Upper lobe of left lung (tissue), 4 donors: ENCODE measurements at regions not wholly inside any gene's neighbourhood (a gene's known extent, or its start where the extent isn't known, plus 50 kb on each side); places are given as distances from the start of the nearest gene placed in this dataset.

Source experiments
- EP300 ChIP-seq, 4 donors: sonication (generic); formaldehyde crosslinking; IDR thresholded peaks; one replicate each; pipeline ENCODE4 v1.5.1; 2017; ENCODE audit warnings: antibody characterized with exemption in 4 of 4, control low read depth in 2 of 4
- POLR2A ChIP-seq, 4 donors: fragments of 450-650 bp; IDR thresholded peaks; one replicate each; pipeline ENCODE4 v1.5.1; 2016 to 2017; ENCODE audit warnings: antibody characterized with exemption in 4 of 4, mild to moderate bottlenecking in 2 of 4
- TF ChIP-seq, protein P1 (sequence below), 6 experiments: fragments of 450-650 bp in 4 of 6; fragments of 200-600 bp in 2 of 6; sonication (generic) in 2 of 6; IDR thresholded peaks; one replicate each; pipeline ENCODE4 v1.5.1; 2016 to 2019; ENCODE audit warnings: antibody characterized with exemption in 6 of 6

DNA sequence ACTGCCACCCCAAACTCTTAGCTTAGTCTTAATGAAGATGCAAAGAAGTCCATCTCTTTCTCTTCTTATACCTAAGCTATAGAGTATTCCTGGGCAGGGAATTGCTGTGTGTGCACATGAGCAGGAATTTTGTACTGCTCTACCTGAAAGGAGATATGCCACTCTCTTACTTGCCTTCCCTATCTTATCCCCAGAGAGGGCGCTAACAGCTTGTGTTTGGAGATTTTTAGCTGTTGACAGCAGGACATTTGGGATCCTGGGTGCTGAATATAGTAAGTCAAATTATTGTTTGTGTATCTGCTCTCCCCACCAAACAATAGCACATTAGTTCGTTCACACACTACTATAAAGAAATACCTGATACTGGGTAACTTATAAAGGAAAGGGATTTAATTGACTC lies 159.5 kb downstream of the GABRG2 start:
- TF ChIP-seq, protein P1, sequence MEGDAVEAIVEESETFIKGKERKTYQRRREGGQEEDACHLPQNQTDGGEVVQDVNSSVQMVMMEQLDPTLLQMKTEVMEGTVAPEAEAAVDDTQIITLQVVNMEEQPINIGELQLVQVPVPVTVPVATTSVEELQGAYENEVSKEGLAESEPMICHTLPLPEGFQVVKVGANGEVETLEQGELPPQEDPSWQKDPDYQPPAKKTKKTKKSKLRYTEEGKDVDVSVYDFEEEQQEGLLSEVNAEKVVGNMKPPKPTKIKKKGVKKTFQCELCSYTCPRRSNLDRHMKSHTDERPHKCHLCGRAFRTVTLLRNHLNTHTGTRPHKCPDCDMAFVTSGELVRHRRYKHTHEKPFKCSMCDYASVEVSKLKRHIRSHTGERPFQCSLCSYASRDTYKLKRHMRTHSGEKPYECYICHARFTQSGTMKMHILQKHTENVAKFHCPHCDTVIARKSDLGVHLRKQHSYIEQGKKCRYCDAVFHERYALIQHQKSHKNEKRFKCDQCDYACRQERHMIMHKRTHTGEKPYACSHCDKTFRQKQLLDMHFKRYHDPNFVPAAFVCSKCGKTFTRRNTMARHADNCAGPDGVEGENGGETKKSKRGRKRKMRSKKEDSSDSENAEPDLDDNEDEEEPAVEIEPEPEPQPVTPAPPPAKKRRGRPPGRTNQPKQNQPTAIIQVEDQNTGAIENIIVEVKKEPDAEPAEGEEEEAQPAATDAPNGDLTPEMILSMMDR (IDR thresholded peaks at IDR 0.05), result no peak
- TF ChIP-seq EP300 (IDR thresholded peaks at IDR 0.05), result no peak
- no peak for TF ChIP-seq POLR2A (IDR thresholded peaks at IDR 0.05)
